ENCODE measurements at regions not wholly inside any gene's neighbourhood (a gene's known extent, or its start where the extent isn't known, plus 50 kb on each side); places are given as distances from the start of the nearest gene placed in this dataset.
A peak's percentile ranks its signal among the peaks of the same experiment; 100 is the strongest.

DNA sequence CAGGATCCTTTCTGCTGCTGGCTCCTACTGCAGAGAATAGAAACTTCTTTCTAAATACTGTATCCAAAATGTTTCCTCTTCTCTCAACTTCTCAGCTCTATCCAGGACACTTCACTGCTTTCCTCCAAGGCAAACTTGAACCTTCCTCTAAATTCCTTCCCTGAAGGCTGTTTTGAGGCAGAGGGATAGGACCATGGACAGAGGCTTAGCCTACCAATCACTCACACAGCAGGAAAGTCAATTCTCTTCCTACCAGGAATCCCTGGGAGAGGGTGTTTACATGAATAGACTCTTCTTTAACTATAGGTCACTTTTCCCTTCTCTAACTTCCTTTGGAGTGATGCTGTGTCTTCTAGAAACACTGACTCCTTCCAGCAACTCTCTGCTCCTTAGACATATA is 115.6 kb upstream of the MKLN1 start:
- Mint-ChIP-seq H3K27ac (no peak overlapping the region), H3K27me3 (peaks cover 3% of the 10 kb centered on the region), H3K4me1 (no peaks in the 10 kb centered on the region), H3K9me3 (peaks cover 10% of the 10 kb centered on the region), H3K4me3 (no peak overlapping the region), H3K36me3 (ENCODE audit: low read depth) (no peaks in the 10 kb centered on the region)
- intact Hi-C loops (cut with micrococcal nuclease): no loop called here
- no peak for DNase-seq

DNA sequence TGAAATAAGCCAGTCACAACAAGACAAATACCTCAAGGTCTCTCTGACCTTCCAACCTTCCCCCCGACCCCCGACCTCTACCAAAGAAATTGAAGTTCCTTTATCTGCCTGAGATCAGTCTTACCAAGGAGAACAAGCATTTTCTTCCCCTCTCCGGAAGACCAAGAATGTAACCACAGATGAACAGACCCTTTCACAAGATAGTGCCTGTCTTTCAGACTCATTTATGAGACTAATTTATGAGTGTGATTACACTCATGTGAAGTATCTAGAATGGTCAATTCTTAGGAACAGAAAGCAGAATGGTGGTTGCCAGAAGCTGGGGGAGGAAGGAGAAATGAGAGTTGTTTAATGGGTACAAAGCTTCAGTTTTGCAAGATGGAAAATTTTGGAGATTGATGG is 108.9 kb upstream of the MKLN1 start:
- DNase-seq: no peak
- Mint-ChIP-seq H3K4me3 (no peak overlapping the region), H3K9me3 (peaks cover 14% of the 10 kb centered on the region), H3K4me1 (peaks cover 10% of the 10 kb centered on the region), H3K27ac (peak overlapping the region; percentile 7), H3K36me3 (ENCODE audit: low read depth) (no peaks in the 10 kb centered on the region), H3K27me3 (no peaks in the 10 kb centered on the region)
- intact Hi-C loops (cut with micrococcal nuclease): loop anchor here (1.0 kb wide), 1 partner anchor 13 kb away; no protein-coding TSS in a partner anchor

DNA sequence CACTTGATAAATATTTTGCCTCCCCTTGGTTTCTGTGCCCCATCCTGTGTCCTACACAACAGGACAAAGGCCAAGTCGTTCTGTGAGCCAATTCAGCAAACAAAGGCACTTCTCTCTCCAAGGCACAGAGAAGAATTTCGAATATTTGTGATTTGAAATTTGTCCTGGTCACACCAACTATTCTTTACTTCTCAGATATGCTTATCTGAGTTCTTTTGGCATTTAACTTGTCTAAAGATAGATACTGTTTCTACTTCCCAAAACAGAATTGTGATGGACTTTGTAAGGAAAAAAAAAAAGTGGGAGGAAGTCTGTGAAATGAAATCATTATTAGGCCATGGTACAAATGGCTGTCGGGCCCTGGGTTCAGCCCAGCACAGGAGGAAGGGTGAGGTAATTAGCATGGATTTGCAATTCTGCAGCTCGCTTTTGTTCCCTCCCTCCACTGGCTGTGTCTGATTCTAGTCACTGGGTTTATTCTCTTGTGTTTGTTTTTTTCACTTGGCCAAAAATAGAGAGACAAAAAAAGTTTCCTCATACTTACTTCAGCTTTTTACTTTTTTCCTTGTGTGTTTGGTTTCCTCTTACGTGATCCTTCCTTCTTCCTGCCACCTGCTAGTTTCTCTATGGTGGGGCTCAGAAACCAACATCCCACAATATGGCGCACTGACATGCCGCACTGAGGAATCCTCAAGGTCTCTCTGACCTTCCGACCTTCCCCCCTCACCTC is 108.2 kb upstream of the MKLN1 start:
- H3K27ac Mint-ChIP-seq: no peak overlapping the region
- no peak for DNase-seq
- intact Hi-C loops (cut with micrococcal nuclease): loop anchor here (1.0 kb wide), 1 partner anchor 12 kb away; no protein-coding TSS in a partner anchor
- no peaks in the 10 kb centered on the region for H3K36me3 Mint-ChIP-seq (ENCODE audit: low read depth)
- H3K4me1 Mint-ChIP-seq: peaks cover 10% of the 10 kb centered on the region
- no peaks in the 10 kb centered on the region for H3K27me3 Mint-ChIP-seq
- peaks cover 14% of the 10 kb centered on the region for H3K9me3 Mint-ChIP-seq
- no peak overlapping the region for H3K4me3 Mint-ChIP-seq

DNA sequence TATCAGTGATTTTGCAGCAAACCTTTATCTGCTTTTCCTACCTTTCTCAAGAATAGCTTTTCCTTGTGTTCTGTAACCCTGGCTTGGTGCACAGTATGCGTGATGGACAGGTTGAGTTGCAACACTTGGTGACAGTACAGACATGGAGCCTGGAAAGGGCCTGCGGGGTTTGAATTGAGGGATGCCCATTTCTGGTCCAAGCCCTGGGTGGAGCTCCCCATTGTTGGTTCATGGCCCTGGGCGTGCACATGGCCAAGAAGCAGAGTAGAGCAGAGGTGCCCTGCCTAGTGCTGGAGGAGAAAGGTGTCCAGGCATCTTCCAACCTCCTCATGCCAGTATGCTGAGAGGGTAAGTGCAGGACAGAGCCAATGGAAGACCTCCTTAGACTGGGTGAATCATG is 106.6 kb upstream of the MKLN1 start:
- peaks cover 12% of the 10 kb centered on the region for H3K4me1 Mint-ChIP-seq
- no peak for DNase-seq
- no peaks in the 10 kb centered on the region for H3K36me3 Mint-ChIP-seq (ENCODE audit: low read depth)
- H3K27me3 Mint-ChIP-seq: no peaks in the 10 kb centered on the region
- intact Hi-C loops (cut with micrococcal nuclease): no loop called here
- no peak overlapping the region for H3K4me3 Mint-ChIP-seq
- peaks cover 14% of the 10 kb centered on the region for H3K9me3 Mint-ChIP-seq
- H3K27ac Mint-ChIP-seq: no peak overlapping the region

DNA sequence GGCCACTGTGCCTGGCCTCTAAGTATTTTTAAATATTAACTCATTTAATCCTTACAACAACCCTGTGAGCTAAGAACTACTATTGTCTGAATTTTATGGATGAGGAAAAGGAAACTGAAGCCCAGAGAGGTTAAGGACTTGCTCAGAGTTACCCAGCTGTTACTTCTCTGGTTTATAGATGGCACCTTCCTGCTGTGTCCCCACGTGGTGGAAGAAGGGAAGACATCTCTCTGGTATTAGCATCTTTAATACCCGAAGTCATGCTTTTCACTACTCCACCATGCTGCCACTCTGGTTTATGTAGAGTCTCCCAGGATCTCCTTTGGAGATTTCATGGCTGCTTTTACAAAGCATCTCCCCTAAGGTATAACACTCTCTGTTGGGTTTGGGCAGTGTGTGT is 105.5 kb upstream of the MKLN1 start:
- Mint-ChIP-seq H3K27me3 (no peaks in the 10 kb centered on the region), H3K4me3 (no peak overlapping the region), H3K36me3 (ENCODE audit: low read depth) (no peaks in the 10 kb centered on the region), H3K9me3 (peaks cover 14% of the 10 kb centered on the region), H3K4me1 (peaks cover 23% of the 10 kb centered on the region), H3K27ac (no peak overlapping the region)
- DNase-seq: no peak
- intact Hi-C loops (cut with micrococcal nuclease): no loop called here

DNA sequence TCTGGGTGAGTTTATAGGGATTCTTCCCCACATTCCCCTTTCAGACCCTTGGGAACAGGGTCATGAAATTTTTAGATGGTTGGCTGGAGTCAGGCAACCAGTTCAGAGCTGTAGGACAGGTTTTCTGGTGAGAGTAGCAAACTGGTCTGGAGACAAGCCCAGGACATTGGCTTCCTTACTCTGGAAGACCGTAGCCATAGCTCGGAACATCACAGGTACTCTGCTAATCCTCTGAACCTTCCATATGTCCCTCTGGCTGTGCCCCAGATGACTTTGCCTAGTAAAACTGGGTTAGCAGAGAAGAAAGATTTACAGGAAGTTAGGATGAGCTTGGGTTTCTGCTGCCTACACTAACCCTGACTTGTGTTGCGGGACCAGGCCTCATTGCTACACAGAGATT is 104.5 kb upstream of the MKLN1 start:
- H3K4me1 Mint-ChIP-seq: peaks cover 28% of the 10 kb centered on the region
- H3K9me3 Mint-ChIP-seq: peaks cover 16% of the 10 kb centered on the region
- peaks cover 1% of the 10 kb centered on the region for H3K27me3 Mint-ChIP-seq
- intact Hi-C loops (cut with micrococcal nuclease): no loop called here
- no peak overlapping the region for H3K27ac Mint-ChIP-seq
- H3K4me3 Mint-ChIP-seq: no peak overlapping the region
- peaks cover 2% of the 10 kb centered on the region for H3K36me3 Mint-ChIP-seq (ENCODE audit: low read depth)
- DNase-seq: no peak

DNA sequence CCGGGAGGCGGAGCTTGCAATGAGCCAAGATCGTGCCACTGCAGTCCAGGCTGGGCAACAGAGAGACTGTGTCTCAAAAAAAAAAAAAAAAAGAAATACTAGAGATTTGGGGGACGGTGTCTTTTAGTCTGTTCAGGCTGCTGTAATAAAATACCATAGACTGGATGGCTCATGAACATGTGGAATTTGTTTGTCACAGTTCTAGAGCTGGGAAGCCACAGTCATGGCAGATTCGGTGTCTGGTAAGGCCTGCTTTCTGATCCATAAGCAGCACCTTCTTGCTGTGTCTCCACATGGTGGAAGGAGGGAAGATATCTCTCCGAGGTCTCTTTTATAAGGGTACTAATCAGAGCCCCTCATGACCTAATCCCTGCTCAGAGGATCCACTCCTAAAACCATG is 102.7 kb upstream of the MKLN1 start:
- peaks cover 2% of the 10 kb centered on the region for H3K36me3 Mint-ChIP-seq (ENCODE audit: low read depth)
- peaks cover 1% of the 10 kb centered on the region for H3K27me3 Mint-ChIP-seq
- H3K4me1 Mint-ChIP-seq: peaks cover 26% of the 10 kb centered on the region
- intact Hi-C loops (cut with micrococcal nuclease): no loop called here
- no peak overlapping the region for H3K27ac Mint-ChIP-seq
- peaks cover 8% of the 10 kb centered on the region for H3K9me3 Mint-ChIP-seq
- DNase-seq: no peak
- H3K4me3 Mint-ChIP-seq: no peak overlapping the region

DNA sequence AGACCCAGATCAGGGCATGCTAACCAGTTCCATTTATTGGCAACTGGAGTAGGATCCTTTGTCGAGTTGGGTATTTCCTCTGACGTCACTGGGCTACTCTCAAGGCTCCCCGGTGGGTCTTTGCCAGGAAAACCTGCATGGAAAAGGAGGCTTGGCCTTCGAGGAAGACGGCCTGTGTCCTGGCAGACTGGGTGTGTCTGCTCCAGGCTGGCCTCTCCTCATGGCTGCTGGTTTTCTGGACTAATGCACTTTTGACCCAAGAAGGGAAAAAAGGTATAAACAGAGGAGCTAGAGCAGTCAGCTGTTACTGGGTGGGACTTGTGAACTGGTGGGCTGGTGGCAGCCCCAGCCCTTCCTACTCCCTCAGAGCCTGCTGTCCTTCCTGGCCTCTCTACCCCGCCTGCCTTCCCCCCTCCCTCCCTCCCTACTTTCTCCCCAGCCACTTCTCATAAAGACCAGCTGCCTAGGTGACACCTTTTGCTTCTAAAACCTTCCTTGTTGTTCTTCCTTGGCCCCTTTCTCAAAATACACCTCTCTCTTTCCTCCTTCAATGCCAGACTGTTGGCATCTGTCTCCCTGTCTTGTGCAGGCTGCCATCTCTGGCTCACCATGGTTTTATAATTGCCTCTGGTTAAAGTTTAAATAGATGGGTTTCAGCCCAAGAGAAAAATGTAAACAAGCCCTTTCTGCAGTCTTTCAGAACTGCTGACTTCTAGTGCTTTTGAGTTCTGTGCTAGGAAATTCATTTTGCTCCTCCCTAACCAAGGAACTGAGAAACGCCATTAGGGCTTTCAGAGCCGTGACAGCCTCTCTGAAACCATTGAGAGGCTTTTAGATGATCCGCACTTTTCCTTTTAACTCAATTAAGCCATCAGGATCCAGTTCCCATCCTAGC is 101.8 kb upstream of the MKLN1 start:
- Mint-ChIP-seq H3K4me3 (no peak overlapping the region), H3K27ac (peak overlapping the region; percentile 32), H3K36me3 (ENCODE audit: low read depth) (peaks cover 2% of the 10 kb centered on the region), H3K27me3 (peaks cover 1% of the 10 kb centered on the region), H3K9me3 (peaks cover 3% of the 10 kb centered on the region), H3K4me1 (peaks cover 31% of the 10 kb centered on the region)
- no peak for DNase-seq
- intact Hi-C loops (cut with micrococcal nuclease): no loop called here

DNA sequence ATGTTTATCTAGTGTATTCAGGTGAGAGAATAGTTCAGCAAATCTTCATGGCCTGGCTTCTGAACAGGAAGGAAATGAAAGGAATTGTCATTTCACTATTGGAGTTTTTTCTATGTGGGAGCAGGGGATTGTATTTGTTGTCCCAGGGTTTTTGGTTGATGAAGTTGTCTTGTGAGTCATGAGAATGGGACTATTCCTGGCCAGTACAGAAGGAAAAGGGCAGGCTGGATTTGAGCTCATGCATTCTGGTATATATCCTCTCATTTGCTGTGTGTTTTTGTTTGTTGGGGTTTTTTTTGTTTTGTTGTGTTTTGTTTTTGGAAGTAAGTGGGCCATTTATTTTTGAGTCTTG is 101.2 kb upstream of the MKLN1 start:
- H3K27ac Mint-ChIP-seq: no peak overlapping the region
- intact Hi-C loops (cut with micrococcal nuclease): no loop called here
- DNase-seq: no peak
- peaks cover 3% of the 10 kb centered on the region for H3K9me3 Mint-ChIP-seq
- H3K4me1 Mint-ChIP-seq: peaks cover 36% of the 10 kb centered on the region
- no peak overlapping the region for H3K4me3 Mint-ChIP-seq
- peaks cover 2% of the 10 kb centered on the region for H3K36me3 Mint-ChIP-seq (ENCODE audit: low read depth)
- peaks cover 1% of the 10 kb centered on the region for H3K27me3 Mint-ChIP-seq

DNA sequence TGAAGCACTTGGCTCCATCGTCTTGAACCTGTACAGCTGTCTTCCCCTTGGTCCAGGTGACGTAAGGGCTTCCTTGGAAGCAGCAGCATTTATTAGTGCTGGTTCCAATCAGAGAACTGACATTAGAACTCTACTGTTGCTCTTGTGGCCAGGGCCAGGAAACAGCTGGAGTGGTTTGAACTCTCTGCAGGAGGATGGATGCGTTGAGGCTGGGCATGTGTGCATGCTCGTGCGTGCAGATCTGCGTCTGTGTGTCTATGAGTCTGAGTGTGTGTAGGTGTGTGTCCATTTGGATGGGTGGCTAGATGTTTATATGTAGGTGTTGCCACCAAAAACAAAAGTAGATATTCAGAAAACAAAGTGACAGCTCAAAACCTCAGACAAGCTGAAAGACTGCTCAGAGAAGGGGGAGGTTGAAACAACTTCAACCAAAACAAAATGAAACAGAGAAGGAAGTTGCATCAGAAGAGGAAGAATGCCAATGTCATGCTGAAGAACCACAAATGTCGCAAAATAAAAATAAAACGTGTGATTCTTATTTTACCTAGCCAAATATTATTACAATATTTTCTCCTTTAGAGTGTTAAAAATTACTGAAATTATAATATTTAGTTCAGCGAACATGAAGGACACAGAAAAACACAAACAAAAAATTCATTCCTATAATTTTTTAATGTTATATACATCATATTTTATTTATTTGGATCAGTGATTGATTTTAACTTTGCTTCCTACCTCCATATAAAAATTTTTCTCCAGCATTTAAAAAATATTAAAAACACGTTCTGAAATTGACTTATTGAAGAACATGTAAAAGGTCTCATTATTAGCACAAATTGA is 96.1 kb upstream of the MKLN1 start:
- peak; percentile 90 for DNase-seq
- Mint-ChIP-seq H3K27ac (peak overlapping the region; percentile 87), H3K4me3 (peak overlapping the region; percentile 72), H3K4me1 (peaks cover 59% of the 10 kb centered on the region), H3K9me3 (peaks cover 6% of the 10 kb centered on the region), H3K27me3 (peaks cover 1% of the 10 kb centered on the region), H3K36me3 (ENCODE audit: low read depth) (peaks cover 7% of the 10 kb centered on the region)
- intact Hi-C loops (cut with micrococcal nuclease): loop anchor here (1.0 to 5.0 kb wide), 6 partner anchors 12 to 269 kb away; no protein-coding TSS in a partner anchor

GRCh38 chr7:131232768-131233167 is 94.9 kb upstream of the MKLN1 start:
- Mint-ChIP-seq H3K27me3 (peaks cover 1% of the 10 kb centered on the region), H3K36me3 (ENCODE audit: low read depth) (peaks cover 11% of the 10 kb centered on the region), H3K9me3 (peaks cover 11% of the 10 kb centered on the region), H3K4me1 (peaks cover 60% of the 10 kb centered on the region), H3K27ac (peak overlapping the region; percentile 69), H3K4me3 (no peak overlapping the region)
- intact Hi-C loops (cut with micrococcal nuclease): loop anchor here (5.0 kb wide), 2 partner anchors 135 to 270 kb away; no protein-coding TSS in a partner anchor
- DNase-seq: no peak

GRCh38 chr7:131233193-131233592 is 94.5 kb upstream of the MKLN1 start:
- H3K36me3 Mint-ChIP-seq (ENCODE audit: low read depth): peaks cover 9% of the 10 kb centered on the region
- H3K4me3 Mint-ChIP-seq: no peak overlapping the region
- DNase-seq: no peak
- intact Hi-C loops (cut with micrococcal nuclease): loop anchor here (5.0 kb wide), 2 partner anchors 134 to 271 kb away; no protein-coding TSS in a partner anchor
- H3K27ac Mint-ChIP-seq: no peak overlapping the region
- no peaks in the 10 kb centered on the region for H3K27me3 Mint-ChIP-seq
- peaks cover 9% of the 10 kb centered on the region for H3K9me3 Mint-ChIP-seq
- H3K4me1 Mint-ChIP-seq: peaks cover 62% of the 10 kb centered on the region

- H3K27me3 Mint-ChIP-seq: no peaks in the 10 kb centered on the region
- peaks cover 9% of the 10 kb centered on the region for H3K9me3 Mint-ChIP-seq
- H3K36me3 Mint-ChIP-seq (ENCODE audit: low read depth): peaks cover 9% of the 10 kb centered on the region
- H3K4me1 Mint-ChIP-seq: peaks cover 63% of the 10 kb centered on the region
- intact Hi-C loops (cut with micrococcal nuclease): loop anchor here (1.0 to 5.0 kb wide), 4 partner anchors 46 to 273 kb away; no protein-coding TSS in a partner anchor
- DNase-seq: no peak
- peak overlapping the region; percentile 97 for H3K27ac Mint-ChIP-seq
- H3K4me3 Mint-ChIP-seq: peak overlapping the region; percentile 73
Measured at GRCh38 chr7:131234719-131235488, 92.8 kb upstream of the MKLN1 start.

Data from activated CD4-positive, alpha-beta T cell treated with anti-CD3 and anti-CD28 coated beads, Interleukin-2, amount 10 ng/mL, durations not matched to agents 24 days and 14 days (primary cell).